Muscle of leg (tissue), 3 donors: ENCODE measurements at regions not wholly inside any gene's neighbourhood (a gene's known extent, or its start where the extent isn't known, plus 50 kb on each side); places are given as distances from the start of the nearest gene placed in this dataset.

Experiments
- DNase-seq: peaks from one replicate; pipeline ENCODE4 v3.0.0; 2013
- H3K27ac ChIP-seq: one replicate; pipeline ENCODE4 v1.5.1; 2013; ENCODE audit warnings: mild to moderate bottlenecking, low read length, control low read depth
- H3K27me3 ChIP-seq: one replicate; pipeline ENCODE4 v1.6.1; 2013; ENCODE audit warnings: low read length; ENCODE audit not compliant: control insufficient read depth, insufficient read depth
- H3K36me3 ChIP-seq: one replicate; pipeline ENCODE4 v1.6.1; 2013; ENCODE audit warnings: low read length; ENCODE audit not compliant: control insufficient read depth, insufficient read depth
- H3K4me1 ChIP-seq: one replicate; pipeline ENCODE4 v1.6.1; 2013; ENCODE audit warnings: low read length; ENCODE audit not compliant: control insufficient read depth, insufficient read depth
- H3K4me3 ChIP-seq: one replicate; pipeline ENCODE4 v1.5.1; 2013; ENCODE audit warnings: low read length, control low read depth
- H3K9me3 ChIP-seq: replicated peaks from 2 replicates; pipeline ENCODE4 v1.6.1; 2013; ENCODE audit warnings: low read depth, low read length; ENCODE audit not compliant: control insufficient read depth
- WGBS: methylation state at CpG from one replicate; pipeline ENCODE4 v1.1.5; 2013; ENCODE audit warnings: missing lambda C conversion rate; ENCODE audit not compliant: insufficient coverage; 5-methylcytosine and 5-hydroxymethylcytosine counted together

- Histone ChIP-seq H3K9me3 (no peaks in the 10 kb centered on the region), H3K4me3 (no peak overlapping the region), H3K27me3 (peaks cover 4% of the 10 kb centered on the region), H3K36me3 (no peaks in the 10 kb centered on the region), H3K27ac (no peak overlapping the region), H3K4me1 (no peaks in the 10 kb centered on the region)
- 81% methylated on average over 4 of the region's 9 CpGs for WGBS
- DNase-seq: no peak
Observed at GRCh38 chr12:115817389-115817788, 460.1 kb downstream of the MED13L start.

DNA sequence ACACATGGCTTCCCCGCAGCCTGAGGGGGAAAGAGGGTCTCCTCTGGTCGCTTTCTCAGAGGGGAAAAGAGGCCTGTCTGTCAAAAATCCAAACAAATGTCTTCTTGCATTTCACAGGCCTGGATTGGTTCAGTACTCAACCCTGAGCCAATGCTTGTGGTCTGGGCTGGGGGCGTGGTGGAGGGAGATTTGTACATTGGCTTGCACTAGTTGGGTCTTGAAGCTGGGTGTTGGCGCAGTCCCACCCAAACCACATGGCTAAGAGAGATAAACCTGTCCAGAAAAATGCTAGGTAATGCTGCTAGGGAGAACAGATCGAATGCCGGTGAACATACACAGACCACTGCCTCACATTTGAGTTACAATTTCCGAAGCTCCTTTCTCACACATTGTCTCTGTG lies 461.6 kb downstream of the MED13L start:
- WGBS: 82% methylated on average over 3 of the region's 7 CpGs
- peaks cover 4% of the 10 kb centered on the region for H3K27me3 ChIP-seq
- H3K36me3 ChIP-seq: no peaks in the 10 kb centered on the region
- H3K4me3 ChIP-seq: no peak overlapping the region
- no peaks in the 10 kb centered on the region for H3K4me1 ChIP-seq
- peaks cover 4% of the 10 kb centered on the region for H3K9me3 ChIP-seq
- no peak for DNase-seq
- no peak overlapping the region for H3K27ac ChIP-seq

GRCh38 chr12:115813256-115813655 lies 464.2 kb downstream of the MED13L start:
- Histone ChIP-seq H3K27ac (no peak overlapping the region), H3K4me1 (peaks cover 2% of the 10 kb centered on the region), H3K36me3 (no peaks in the 10 kb centered on the region), H3K27me3 (peaks cover 7% of the 10 kb centered on the region), H3K9me3 (peaks cover 4% of the 10 kb centered on the region), H3K4me3 (no peak overlapping the region)
- WGBS: no CpG with 5 or more reads among the region's 2 CpGs
- DNase-seq: no peak

DNA sequence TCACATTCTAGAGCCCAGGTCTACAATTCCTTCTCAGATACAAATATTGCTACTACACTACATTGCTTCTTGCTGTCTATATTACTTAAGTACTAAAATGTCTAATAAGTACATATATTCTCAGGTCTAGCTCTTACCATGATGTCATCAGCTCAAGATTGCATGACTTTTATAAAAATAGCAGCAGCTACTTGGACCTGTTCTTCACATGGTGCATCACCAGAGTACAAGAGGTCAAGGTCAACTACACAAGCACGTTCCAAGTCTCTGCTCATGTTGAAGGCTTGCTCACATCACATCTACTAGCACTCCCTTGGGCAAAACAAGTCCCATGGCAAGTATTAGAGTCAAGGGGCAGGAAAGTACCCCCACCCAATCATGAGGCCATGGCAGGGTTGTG lies 465.6 kb downstream of the MED13L start:
- no CpG with 5 or more reads among the region's 1 CpG for WGBS
- no peak for DNase-seq
- Histone ChIP-seq H3K36me3 (no peaks in the 10 kb centered on the region), H3K27me3 (peaks cover 6% of the 10 kb centered on the region), H3K9me3 (peaks cover 4% of the 10 kb centered on the region), H3K4me3 (no peak overlapping the region), H3K27ac (no peak overlapping the region), H3K4me1 (peaks cover 2% of the 10 kb centered on the region)

DNA sequence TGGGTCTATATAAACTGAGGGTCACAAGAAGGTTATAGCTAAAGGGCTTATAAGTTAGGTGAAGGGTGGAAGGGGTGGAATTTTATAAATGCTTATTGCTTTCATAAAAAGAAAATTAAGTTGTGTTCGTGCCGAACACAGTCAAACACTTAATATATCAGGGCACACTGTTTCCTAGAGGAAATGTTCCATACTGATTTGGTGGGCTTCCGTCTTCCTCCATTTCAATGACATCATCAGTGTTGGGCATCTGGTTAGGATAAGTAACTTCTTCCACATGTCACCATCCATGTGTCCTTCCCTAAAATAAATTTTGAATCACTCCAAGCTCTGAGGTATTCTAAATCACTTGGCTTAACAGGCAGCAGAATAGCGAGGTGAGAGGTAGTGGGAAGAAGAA lies 466.4 kb downstream of the MED13L start:
- WGBS: no CpG with 5 or more reads among the region's 4 CpGs
- no peak overlapping the region for H3K27ac ChIP-seq
- H3K9me3 ChIP-seq: peaks cover 4% of the 10 kb centered on the region
- DNase-seq: peak; percentile 20
- peaks cover 2% of the 10 kb centered on the region for H3K4me1 ChIP-seq
- no peaks in the 10 kb centered on the region for H3K36me3 ChIP-seq
- peaks cover 6% of the 10 kb centered on the region for H3K27me3 ChIP-seq
- H3K4me3 ChIP-seq: no peak overlapping the region

- DNase-seq: peak; percentile 82
- H3K4me1 ChIP-seq: peaks cover 2% of the 10 kb centered on the region
- peaks cover 4% of the 10 kb centered on the region for H3K9me3 ChIP-seq
- WGBS: 20% methylated on average over 2 of the region's 13 CpGs
- H3K27me3 ChIP-seq: peaks cover 6% of the 10 kb centered on the region
- no peaks in the 10 kb centered on the region for H3K36me3 ChIP-seq
- no peak overlapping the region for H3K27ac ChIP-seq
- no peak overlapping the region for H3K4me3 ChIP-seq
Observed at GRCh38 chr12:115810122-115810901, 467.2 kb downstream of the MED13L start.

GRCh38 chr12:115806000-115806399 lies 471.5 kb downstream of the MED13L start:
- no peaks in the 10 kb centered on the region for H3K36me3 ChIP-seq
- peaks cover 2% of the 10 kb centered on the region for H3K4me1 ChIP-seq
- H3K4me3 ChIP-seq: no peak overlapping the region
- DNase-seq: no peak
- peaks cover 4% of the 10 kb centered on the region for H3K27me3 ChIP-seq
- no peaks in the 10 kb centered on the region for H3K9me3 ChIP-seq
- 80% methylated on average over 1 of the region's 3 CpGs for WGBS
- no peak overlapping the region for H3K27ac ChIP-seq

- Histone ChIP-seq H3K9me3 (no peaks in the 10 kb centered on the region), H3K4me3 (no peak overlapping the region), H3K27me3 (no peaks in the 10 kb centered on the region), H3K27ac (no peak overlapping the region), H3K36me3 (no peaks in the 10 kb centered on the region), H3K4me1 (no peaks in the 10 kb centered on the region)
- whole genome bisulfite sequencing: 80% methylated on average over 2 of the region's 3 CpGs
- DNase-seq: no peak
Observed at GRCh38 chr12:115802767-115803166, 474.7 kb downstream of the MED13L start.

DNA sequence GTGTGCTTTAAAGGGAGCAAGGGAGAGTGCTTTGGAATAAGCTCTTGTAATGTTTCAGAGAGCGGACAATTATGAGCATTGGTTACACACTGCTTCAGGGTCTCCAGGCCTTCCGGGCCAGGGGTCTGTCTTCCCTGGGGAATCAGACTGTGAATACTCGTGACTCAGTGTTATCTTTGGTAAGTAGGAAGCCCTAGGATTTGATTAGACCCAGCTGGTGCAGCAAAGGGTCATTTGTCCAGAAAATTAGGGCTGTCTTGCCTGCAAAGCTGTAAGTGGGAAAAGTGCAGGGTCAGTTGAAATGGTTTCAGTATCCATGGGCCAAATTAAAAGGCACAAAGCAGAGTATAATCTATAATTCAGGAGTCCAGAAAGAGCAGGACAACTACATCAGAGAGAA lies 475.6 kb downstream of the MED13L start:
- Histone ChIP-seq H3K9me3 (no peaks in the 10 kb centered on the region), H3K36me3 (no peaks in the 10 kb centered on the region), H3K27me3 (no peaks in the 10 kb centered on the region), H3K4me3 (no peak overlapping the region), H3K27ac (no peak overlapping the region), H3K4me1 (no peaks in the 10 kb centered on the region)
- WGBS: 33% methylated on average over 3 of the region's 3 CpGs
- peak; percentile 20 for DNase-seq

DNA sequence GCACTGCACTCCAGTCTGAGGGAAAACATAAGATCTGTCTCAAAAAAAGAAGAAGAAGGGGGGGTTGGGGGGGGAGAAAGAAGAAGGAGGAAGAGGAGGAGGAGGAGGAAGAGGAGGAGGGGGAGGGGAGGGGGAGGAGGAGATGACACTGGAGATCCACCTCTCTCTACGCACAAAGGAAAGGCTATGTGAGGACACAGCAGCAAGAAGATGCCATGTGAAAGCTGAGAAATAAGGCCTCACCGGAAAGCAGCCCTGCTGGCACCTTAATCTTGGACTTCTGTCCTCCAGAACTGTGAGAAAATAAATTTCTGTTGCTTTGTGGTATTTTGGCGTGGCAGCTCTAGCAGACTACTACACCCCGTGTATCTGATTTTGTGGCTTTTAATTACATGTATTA lies 477.9 kb downstream of the MED13L start:
- no peak for DNase-seq
- WGBS: no CpG with 5 or more reads among the region's 4 CpGs
- Histone ChIP-seq H3K27ac (no peak overlapping the region), H3K4me1 (no peaks in the 10 kb centered on the region), H3K36me3 (no peaks in the 10 kb centered on the region), H3K9me3 (no peaks in the 10 kb centered on the region), H3K4me3 (no peak overlapping the region), H3K27me3 (no peaks in the 10 kb centered on the region)
